Uterus (tissue), 3 donors: ENCODE measurements at regions not wholly inside any gene's neighbourhood (a gene's known extent, or its start where the extent isn't known, plus 50 kb on each side); places are given as distances from the start of the nearest gene placed in this dataset.

ENCODE experiments used
- DNase-seq, 2 donors: peaks; one replicate each; pipeline ENCODE4 v3.0.0-alpha.2; 2019 to 2020
- H3K27ac ChIP-seq, 2 donors: fragments of 200-600 bp; sonication (generic); 1 replicate in 1 of 2; 2 replicates in 1 of 2; pipeline ENCODE4 v1.5.1; 2016 to 2018
- H3K27me3 ChIP-seq, 2 donors: fragments of 200-600 bp; sonication (generic); one replicate each; pipeline ENCODE4 v1.5.1; 2018 to 2019; ENCODE audit warnings: control low read depth in 1 of 2
- H3K36me3 ChIP-seq, 2 donors: fragments of 200-600 bp; sonication (generic); one replicate each; pipeline ENCODE4 v1.5.1; 2019; ENCODE audit warnings: control low read depth in 1 of 2
- H3K4me1 ChIP-seq, 2 donors: fragments of 200-600 bp; sonication (generic); one replicate each; pipeline ENCODE4 v1.5.1; 2018 to 2019; ENCODE audit warnings: control low read depth in 1 of 2
- H3K4me3 ChIP-seq, 2 donors: fragments of 200-600 bp; sonication (generic); 1 replicate in 1 of 2; 2 replicates in 1 of 2; pipeline ENCODE4 v1.5.1; 2018 to 2019; ENCODE audit warnings: mild to moderate bottlenecking in 1 of 2
- H3K9me3 ChIP-seq, 2 donors: fragments of 200-600 bp; sonication (generic); one replicate each; pipeline ENCODE4 v1.5.1; 2019; ENCODE audit warnings: control low read depth in 1 of 2
- POLR2A ChIP-seq, 2 donors: fragments of 450-650 bp; IDR thresholded peaks; one replicate each; pipeline ENCODE4 v1.6.1; 2016; ENCODE audit warnings: antibody characterized with exemption in 2 of 2, mild to moderate bottlenecking in 1 of 2, moderate library complexity in 1 of 2
- intact Hi-C: fragments of 100-400 bp; cut with DNase I; formaldehyde crosslinking; loops from one replicate; pipeline ENCODE4 v1.15.1; 2023; ENCODE audit warnings: low total_unique reads
- TF ChIP-seq, protein P1 (sequence below), 4 experiments: fragments of 200-600 bp in 2 of 4; fragments of 450-650 bp in 2 of 4; sonication (generic) in 2 of 4; IDR thresholded peaks; one replicate each; pipeline ENCODE4 v1.5.1; 2016 to 2019; ENCODE audit warnings: antibody characterized with exemption in 4 of 4, mild to moderate bottlenecking in 2 of 4, moderate library complexity in 1 of 4
- donor health status: DM: yes; HTN: yes; CAD: no.

DNA sequence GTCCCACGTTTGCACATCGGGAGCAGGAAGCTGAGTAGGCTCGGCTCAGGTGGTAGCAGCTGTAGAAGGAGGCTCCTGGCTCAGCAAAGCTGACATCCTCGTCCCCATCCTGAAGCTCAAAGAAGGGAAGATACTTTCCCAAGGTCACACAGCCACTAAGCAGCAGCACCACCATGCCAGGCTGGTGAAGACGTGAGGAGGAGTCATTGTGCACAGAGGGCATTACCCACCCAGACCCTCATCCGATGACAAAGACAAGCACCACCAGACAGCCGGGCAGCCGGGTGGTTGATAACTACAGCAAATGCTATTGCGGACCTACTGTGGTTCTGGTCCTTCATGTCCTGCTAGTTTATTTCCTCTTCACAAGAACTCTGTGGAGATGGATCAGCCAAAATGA, 186.9 kb downstream of the MATN1 start:
- intact Hi-C loops: no loop called here
- H3K9me3 ChIP-seq: no peaks in the 10 kb centered on the region
- no peaks in the 10 kb centered on the region for H3K4me1 ChIP-seq
- no peaks in the 10 kb centered on the region for H3K27me3 ChIP-seq
- H3K36me3 ChIP-seq: no peaks in the 10 kb centered on the region
- H3K4me3 ChIP-seq: no peak overlapping the region
- DNase-seq: no peak
- TF ChIP-seq POLR2A (IDR thresholded peaks at IDR 0.05): no peak
- TF ChIP-seq, protein P1, sequence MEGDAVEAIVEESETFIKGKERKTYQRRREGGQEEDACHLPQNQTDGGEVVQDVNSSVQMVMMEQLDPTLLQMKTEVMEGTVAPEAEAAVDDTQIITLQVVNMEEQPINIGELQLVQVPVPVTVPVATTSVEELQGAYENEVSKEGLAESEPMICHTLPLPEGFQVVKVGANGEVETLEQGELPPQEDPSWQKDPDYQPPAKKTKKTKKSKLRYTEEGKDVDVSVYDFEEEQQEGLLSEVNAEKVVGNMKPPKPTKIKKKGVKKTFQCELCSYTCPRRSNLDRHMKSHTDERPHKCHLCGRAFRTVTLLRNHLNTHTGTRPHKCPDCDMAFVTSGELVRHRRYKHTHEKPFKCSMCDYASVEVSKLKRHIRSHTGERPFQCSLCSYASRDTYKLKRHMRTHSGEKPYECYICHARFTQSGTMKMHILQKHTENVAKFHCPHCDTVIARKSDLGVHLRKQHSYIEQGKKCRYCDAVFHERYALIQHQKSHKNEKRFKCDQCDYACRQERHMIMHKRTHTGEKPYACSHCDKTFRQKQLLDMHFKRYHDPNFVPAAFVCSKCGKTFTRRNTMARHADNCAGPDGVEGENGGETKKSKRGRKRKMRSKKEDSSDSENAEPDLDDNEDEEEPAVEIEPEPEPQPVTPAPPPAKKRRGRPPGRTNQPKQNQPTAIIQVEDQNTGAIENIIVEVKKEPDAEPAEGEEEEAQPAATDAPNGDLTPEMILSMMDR (IDR thresholded peaks at IDR 0.05): no peak
- no peak overlapping the region for H3K27ac ChIP-seq

DNA sequence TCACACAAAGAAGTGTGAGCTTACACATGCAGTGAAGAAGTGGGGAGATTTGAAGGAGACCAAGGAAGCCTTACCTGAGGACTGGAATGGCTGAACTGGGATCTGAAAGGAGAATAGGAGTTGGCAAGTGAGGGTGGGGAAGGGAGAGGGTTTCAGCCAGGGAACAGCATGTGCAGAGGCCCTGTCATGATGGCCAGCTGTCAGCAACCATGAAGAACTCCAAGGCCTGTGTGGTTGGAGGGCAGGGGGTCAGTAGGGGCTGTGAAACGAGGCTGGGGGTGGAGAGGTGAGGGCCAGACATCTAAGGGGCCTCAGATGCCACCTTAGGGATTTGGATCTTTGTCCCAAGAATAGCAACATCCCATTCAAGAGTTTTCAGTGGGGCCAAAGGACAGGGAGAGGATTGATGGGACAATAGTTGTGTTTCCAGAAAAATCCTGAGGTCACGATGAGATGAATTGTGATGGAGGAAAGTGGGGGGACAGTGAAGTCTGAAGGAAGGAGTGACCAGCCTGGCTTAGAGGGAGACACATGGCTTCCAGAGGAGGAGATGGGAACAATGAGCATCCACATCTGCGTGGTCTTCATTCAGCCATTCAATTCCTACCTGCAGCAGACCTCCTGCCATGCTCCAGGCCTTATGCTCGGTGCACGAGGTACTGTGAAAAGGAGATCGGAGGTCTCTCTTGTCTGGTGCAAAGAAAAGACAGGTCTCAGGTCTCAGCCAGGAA, 187.6 kb downstream of the MATN1 start:
- intact Hi-C loops: no loop called here
- Histone ChIP-seq H3K9me3 (no peaks in the 10 kb centered on the region), H3K36me3 (no peaks in the 10 kb centered on the region), H3K27ac (no peak overlapping the region), H3K4me3 (no peak overlapping the region), H3K4me1 (no peaks in the 10 kb centered on the region), H3K27me3 (no peaks in the 10 kb centered on the region)
- DNase-seq: peak in 1 of 2 donors; percentile 2
- no peak for TF ChIP-seq POLR2A (IDR thresholded peaks at IDR 0.05)
- TF ChIP-seq, protein P1 (IDR thresholded peaks at IDR 0.05): no peak

GRCh38 chr1:30534551-30534940, 188.8 kb downstream of the MATN1 start:
- Histone ChIP-seq H3K27me3 (no peaks in the 10 kb centered on the region), H3K27ac (no peak overlapping the region), H3K9me3 (no peaks in the 10 kb centered on the region), H3K4me1 (no peaks in the 10 kb centered on the region), H3K4me3 (no peak overlapping the region), H3K36me3 (no peaks in the 10 kb centered on the region)
- TF ChIP-seq POLR2A (IDR thresholded peaks at IDR 0.05): no peak
- TF ChIP-seq, protein P1 (IDR thresholded peaks at IDR 0.05): no peak
- intact Hi-C loops: no loop called here
- peak in 1 of 2 donors; percentile 3 for DNase-seq

DNA sequence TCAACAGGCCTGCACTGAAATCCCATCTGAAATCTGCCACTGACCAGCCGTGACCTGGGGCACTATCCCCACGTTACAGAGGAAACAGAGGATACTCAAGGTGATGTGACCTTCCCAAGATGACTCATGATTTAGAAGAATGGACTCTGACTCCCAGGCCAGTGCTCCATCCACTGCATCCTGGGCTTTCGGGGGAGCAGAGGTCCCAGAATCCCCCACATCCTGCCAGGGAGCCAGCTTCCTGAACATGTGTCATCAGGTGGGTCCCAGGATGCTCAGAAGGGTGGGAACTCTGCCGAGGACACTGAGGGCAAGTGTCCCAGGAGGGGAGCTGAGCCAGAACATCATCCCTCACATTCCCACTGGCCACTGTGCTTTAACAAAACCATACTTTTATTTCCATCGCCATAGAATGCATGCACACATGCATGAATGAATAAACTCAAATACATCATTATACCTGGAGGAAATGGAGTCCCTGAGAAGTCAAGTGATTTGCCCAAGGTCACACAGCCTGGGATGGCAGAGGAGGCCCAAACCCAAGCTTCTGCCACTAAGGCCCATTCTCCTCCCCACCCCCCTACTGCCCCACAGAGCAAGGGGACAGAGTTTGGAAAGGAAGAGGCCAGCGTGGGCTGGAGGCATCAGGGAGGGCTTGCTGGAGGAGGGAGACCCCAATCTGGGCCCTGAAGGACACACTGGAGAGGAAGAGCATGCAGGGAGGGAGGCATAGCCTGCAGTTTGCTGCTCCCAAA, 189.4 kb downstream of the MATN1 start:
- intact Hi-C loops: no loop called here
- TF ChIP-seq, protein P1 (IDR thresholded peaks at IDR 0.05): no peak
- TF ChIP-seq POLR2A (IDR thresholded peaks at IDR 0.05): no peak
- peak in 1 of 2 donors; percentile 4 for DNase-seq
- no peaks in the 10 kb centered on the region for H3K4me1 ChIP-seq
- H3K9me3 ChIP-seq: no peaks in the 10 kb centered on the region
- no peak overlapping the region for H3K4me3 ChIP-seq
- H3K27ac ChIP-seq: no peak overlapping the region
- no peaks in the 10 kb centered on the region for H3K36me3 ChIP-seq
- no peaks in the 10 kb centered on the region for H3K27me3 ChIP-seq

DNA sequence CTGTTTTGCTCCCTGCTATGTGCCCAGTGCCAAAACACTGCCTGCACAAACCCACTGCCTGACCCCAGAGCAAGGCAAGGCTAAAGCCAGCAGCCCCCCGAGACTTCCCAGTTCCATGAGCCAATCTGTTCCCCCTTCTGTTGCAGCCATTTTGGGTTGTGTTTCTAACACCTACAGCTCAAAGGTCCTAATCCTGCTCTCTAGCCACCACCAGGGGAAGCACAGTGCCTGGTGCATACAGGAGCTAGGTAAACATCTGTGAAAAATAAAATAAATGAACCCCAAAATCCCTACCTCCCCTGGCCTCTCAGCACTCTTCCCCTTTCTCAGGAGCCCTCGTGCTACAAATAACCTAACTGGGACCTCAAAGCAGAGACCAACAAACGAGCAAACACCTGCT, 190.2 kb downstream of the MATN1 start:
- Histone ChIP-seq H3K4me1 (no peaks in the 10 kb centered on the region), H3K36me3 (no peaks in the 10 kb centered on the region), H3K27ac (no peak overlapping the region), H3K4me3 (no peak overlapping the region), H3K27me3 (no peaks in the 10 kb centered on the region), H3K9me3 (no peaks in the 10 kb centered on the region)
- TF ChIP-seq, protein P1 (IDR thresholded peaks at IDR 0.05): no peak
- intact Hi-C loops: no loop called here
- DNase-seq: peak in 1 of 2 donors; percentile 2
